ENCODE measurements at regions not wholly inside any gene's neighbourhood (a gene's known extent, or its start where the extent isn't known, plus 50 kb on each side); places are given as distances from the start of the nearest gene placed in this dataset.

DNA sequence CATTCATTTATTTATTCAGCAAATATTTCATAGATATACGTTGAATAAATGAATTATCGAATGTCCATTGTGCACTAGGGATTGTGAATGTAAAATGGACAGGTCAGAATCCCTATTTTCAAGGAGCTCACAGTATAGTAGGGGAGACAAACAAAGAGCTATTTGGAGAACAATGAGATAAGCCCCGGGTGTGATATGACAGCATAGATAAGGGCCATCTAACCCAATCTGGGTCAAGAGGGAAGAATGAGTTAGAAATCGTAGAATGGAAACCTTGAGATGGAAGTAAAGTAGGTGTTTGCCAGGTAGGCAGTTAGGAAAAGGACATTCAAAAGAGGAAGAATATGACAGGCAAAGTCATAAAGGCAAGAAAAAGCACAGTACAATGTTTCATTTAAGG lies 132.2 kb upstream of the GOLGA6L4 start:
- no peak overlapping the region for H3K27ac ChIP-seq (replicated peaks; ENCODE audit: low read length)
- DNase-seq (ENCODE audit: low spot score): no peak
- H2BK120ac ChIP-seq (ENCODE audit: low read depth, low read length): no peak overlapping the region
- H3K18ac ChIP-seq (ENCODE audit: low read length): no peak overlapping the region
- no peak overlapping the region for H3K4me3 ChIP-seq (ENCODE audit: low read length in 2 of 2)
- H3K79me1 ChIP-seq (ENCODE audit: low read depth, low read length): no peaks in the 10 kb centered on the region
- H2AFZ ChIP-seq (ENCODE audit: low read length): no peak overlapping the region
- no peak overlapping the region for H4K8ac ChIP-seq (ENCODE audit: low read depth, low read length)
- no peak overlapping the region for H3K9ac ChIP-seq (ENCODE audit: low read depth, low read length, poor library complexity)
- H2BK12ac ChIP-seq (ENCODE audit: low read length): no peak overlapping the region
- H3K4me1 ChIP-seq (ENCODE audit: control insufficient read depth in 2 of 2, insufficient read depth in 1 of 2, low read depth in 1 of 2, low read length in 2 of 2): peaks cover 0 to 4% of the 10 kb centered on the region in 2 donors
- no peak overlapping the region for H3K4me2 ChIP-seq (ENCODE audit: insufficient read depth, low read length, poor library complexity, severe bottlenecking)
- no peak overlapping the region for H3K4ac ChIP-seq (ENCODE audit: low read length)
- H3K27me3 ChIP-seq (ENCODE audit: control insufficient read depth in 3 of 3, insufficient read depth in 3 of 3, low read depth in 1 of 3, low read length in 3 of 3): no peaks in the 10 kb centered on the region
- H3K23ac ChIP-seq (ENCODE audit: low read depth, low read length, poor library complexity): no peak overlapping the region
- no CpG with 5 or more reads among the region's 4 CpGs for WGBS, 2 donors (ENCODE audit: extremely low coverage in 2 of 2, insufficient read length in 2 of 2, insufficient replicate concordance in 1 of 2)
- no peak overlapping the region for H2BK5ac ChIP-seq (ENCODE audit: low read length)
- H4K91ac ChIP-seq (ENCODE audit: low read depth, low read length, poor library complexity): no peak overlapping the region
- no peak overlapping the region for H2AK5ac ChIP-seq (ENCODE audit: low read depth, low read length)
- H3K9me3 ChIP-seq (replicated peaks in 1 of 2; ENCODE audit: control insufficient read depth in 2 of 2, insufficient read depth in 1 of 2, low read depth in 1 of 2, low read length in 2 of 2): no peaks in the 10 kb centered on the region
- H2BK15ac ChIP-seq (ENCODE audit: low read length): no peak overlapping the region
- H3K14ac ChIP-seq (ENCODE audit: low read length): no peak overlapping the region
- no peaks in the 10 kb centered on the region for H3K36me3 ChIP-seq (replicated peaks in 1 of 2; ENCODE audit: control insufficient read depth in 2 of 2, insufficient read depth in 2 of 2, low read length in 2 of 2)

DNA sequence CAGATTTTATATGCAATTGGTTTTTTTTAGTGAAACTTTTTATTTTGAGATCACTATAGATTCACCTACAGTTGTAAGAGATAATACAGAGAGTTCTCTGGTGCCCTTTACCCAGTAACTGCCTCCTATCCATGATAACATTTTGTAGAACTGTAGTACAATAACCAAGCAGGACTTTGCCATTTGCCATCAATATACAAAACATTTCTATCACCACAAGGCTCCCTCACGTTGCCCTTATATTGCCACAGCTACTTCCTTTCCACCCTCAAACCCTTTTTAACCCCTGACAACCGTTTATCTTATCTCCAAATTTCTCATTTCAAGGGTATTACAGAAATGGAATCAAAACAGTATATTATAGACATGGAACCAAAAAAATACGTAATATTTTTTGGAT lies 130.7 kb upstream of the GOLGA6L4 start:
- H3K27ac ChIP-seq (replicated peaks; ENCODE audit: low read length): no peak overlapping the region
- no peak overlapping the region for H2AK5ac ChIP-seq (ENCODE audit: low read depth, low read length)
- H3K4me2 ChIP-seq (ENCODE audit: insufficient read depth, low read length, poor library complexity, severe bottlenecking): no peak overlapping the region
- no peak for DNase-seq (ENCODE audit: low spot score)
- H4K91ac ChIP-seq (ENCODE audit: low read depth, low read length, poor library complexity): no peak overlapping the region
- H3K14ac ChIP-seq (ENCODE audit: low read length): no peak overlapping the region
- WGBS, 2 donors (ENCODE audit: extremely low coverage in 2 of 2, insufficient read length in 2 of 2, insufficient replicate concordance in 1 of 2): 100% methylated on average over 1 of the region's 3 CpGs; no CpG with 5 or more reads in 1 of the 2 donors
- no peak overlapping the region for H2BK5ac ChIP-seq (ENCODE audit: low read length)
- H3K23ac ChIP-seq (ENCODE audit: low read depth, low read length, poor library complexity): no peak overlapping the region
- H3K4me1 ChIP-seq (ENCODE audit: control insufficient read depth in 2 of 2, insufficient read depth in 1 of 2, low read depth in 1 of 2, low read length in 2 of 2): no peaks in the 10 kb centered on the region
- no peak overlapping the region for H3K4me3 ChIP-seq (ENCODE audit: low read length in 2 of 2)
- H3K36me3 ChIP-seq (replicated peaks in 1 of 2; ENCODE audit: control insufficient read depth in 2 of 2, insufficient read depth in 2 of 2, low read length in 2 of 2): no peaks in the 10 kb centered on the region
- no peak overlapping the region for H2BK15ac ChIP-seq (ENCODE audit: low read length)
- H3K79me1 ChIP-seq (ENCODE audit: low read depth, low read length): no peaks in the 10 kb centered on the region
- H3K9me3 ChIP-seq (replicated peaks in 1 of 2; ENCODE audit: control insufficient read depth in 2 of 2, insufficient read depth in 1 of 2, low read depth in 1 of 2, low read length in 2 of 2): no peaks in the 10 kb centered on the region
- no peaks in the 10 kb centered on the region for H3K27me3 ChIP-seq (ENCODE audit: control insufficient read depth in 3 of 3, insufficient read depth in 3 of 3, low read depth in 1 of 3, low read length in 3 of 3)
- no peak overlapping the region for H2BK12ac ChIP-seq (ENCODE audit: low read length)
- H4K8ac ChIP-seq (ENCODE audit: low read depth, low read length): no peak overlapping the region
- no peak overlapping the region for H2AFZ ChIP-seq (ENCODE audit: low read length)
- H2BK120ac ChIP-seq (ENCODE audit: low read depth, low read length): no peak overlapping the region
- no peak overlapping the region for H3K9ac ChIP-seq (ENCODE audit: low read depth, low read length, poor library complexity)
- H3K4ac ChIP-seq (ENCODE audit: low read length): no peak overlapping the region
- H3K18ac ChIP-seq (ENCODE audit: low read length): no peak overlapping the region

DNA sequence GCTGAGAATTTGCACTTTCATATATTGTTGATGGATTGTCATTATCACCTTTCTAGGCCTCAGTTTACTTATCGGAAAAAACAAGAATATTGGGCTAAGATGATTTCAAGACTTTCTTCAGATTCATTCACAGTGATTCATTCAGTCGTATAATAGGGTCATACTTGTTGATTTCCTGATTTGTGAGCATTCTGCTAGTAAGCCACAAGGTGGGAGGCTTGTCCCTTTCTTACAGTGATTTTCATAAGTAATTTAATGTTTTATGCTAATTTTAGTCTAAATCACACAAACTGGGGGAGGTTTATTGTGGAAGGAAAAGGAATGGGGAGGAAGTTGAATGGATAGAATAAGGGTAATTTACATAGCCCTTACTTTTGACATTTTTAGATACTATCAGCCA lies 126.8 kb upstream of the GOLGA6L4 start:
- no peak overlapping the region for H3K14ac ChIP-seq (ENCODE audit: low read length)

GRCh38 chr15:84111575-84111974 lies 124.0 kb upstream of the GOLGA6L4 start:
- Histone ChIP-seq H2AFZ (ENCODE audit: low read length) (no peak overlapping the region), H3K23ac (ENCODE audit: low read depth, low read length, poor library complexity) (no peak overlapping the region), H3K79me1 (ENCODE audit: low read depth, low read length) (no peaks in the 10 kb centered on the region), H3K4me3 (ENCODE audit: low read length in 2 of 2) (no peak overlapping the region), H3K4me2 (ENCODE audit: insufficient read depth, low read length, poor library complexity, severe bottlenecking) (no peak overlapping the region), H2AK5ac (ENCODE audit: low read depth, low read length) (no peak overlapping the region), H3K36me3 (replicated peaks in 1 of 2; ENCODE audit: control insufficient read depth in 2 of 2, insufficient read depth in 2 of 2, low read length in 2 of 2) (no peaks in the 10 kb centered on the region), H2BK15ac (ENCODE audit: low read length) (no peak overlapping the region), H4K8ac (ENCODE audit: low read depth, low read length) (no peak overlapping the region), H3K4me1 (ENCODE audit: control insufficient read depth in 2 of 2, insufficient read depth in 1 of 2, low read depth in 1 of 2, low read length in 2 of 2) (no peaks in the 10 kb centered on the region), H4K91ac (ENCODE audit: low read depth, low read length, poor library complexity) (no peak overlapping the region), H2BK5ac (ENCODE audit: low read length) (no peak overlapping the region), H3K9ac (ENCODE audit: low read depth, low read length, poor library complexity) (no peak overlapping the region), H2BK12ac (ENCODE audit: low read length) (no peak overlapping the region), H2BK120ac (ENCODE audit: low read depth, low read length) (no peak overlapping the region), H3K4ac (ENCODE audit: low read length) (no peak overlapping the region), H3K27ac (replicated peaks; ENCODE audit: low read length) (no peak overlapping the region), H3K14ac (ENCODE audit: low read length) (no peak overlapping the region), H3K9me3 (replicated peaks in 1 of 2; ENCODE audit: control insufficient read depth in 2 of 2, insufficient read depth in 1 of 2, low read depth in 1 of 2, low read length in 2 of 2) (no peaks in the 10 kb centered on the region), H3K18ac (ENCODE audit: low read length) (no peak overlapping the region), H3K27me3 (ENCODE audit: control insufficient read depth in 3 of 3, insufficient read depth in 3 of 3, low read depth in 1 of 3, low read length in 3 of 3) (no peaks in the 10 kb centered on the region)
- WGBS, 2 donors (ENCODE audit: extremely low coverage in 2 of 2, insufficient read length in 2 of 2, insufficient replicate concordance in 1 of 2): no CpG with 5 or more reads among the region's 2 CpGs
- no peak for DNase-seq (ENCODE audit: low spot score)

More for the DNA sequence above, 126.8 kb upstream of the GOLGA6L4 start:
- Histone ChIP-seq H3K4me3 (ENCODE audit: low read length in 2 of 2) (no peak overlapping the region), H2BK12ac (ENCODE audit: low read length) (no peak overlapping the region), H2BK5ac (ENCODE audit: low read length) (no peak overlapping the region), H3K4me2 (ENCODE audit: insufficient read depth, low read length, poor library complexity, severe bottlenecking) (no peak overlapping the region), H3K4me1 (ENCODE audit: control insufficient read depth in 2 of 2, insufficient read depth in 1 of 2, low read depth in 1 of 2, low read length in 2 of 2) (no peaks in the 10 kb centered on the region), H3K27me3 (ENCODE audit: control insufficient read depth in 3 of 3, insufficient read depth in 3 of 3, low read depth in 1 of 3, low read length in 3 of 3) (no peaks in the 10 kb centered on the region), H3K9ac (ENCODE audit: low read depth, low read length, poor library complexity) (no peak overlapping the region), H3K18ac (ENCODE audit: low read length) (no peak overlapping the region), H4K91ac (ENCODE audit: low read depth, low read length, poor library complexity) (no peak overlapping the region), H2BK120ac (ENCODE audit: low read depth, low read length) (no peak overlapping the region), H2BK15ac (ENCODE audit: low read length) (no peak overlapping the region), H2AK5ac (ENCODE audit: low read depth, low read length) (no peak overlapping the region), H3K79me1 (ENCODE audit: low read depth, low read length) (no peaks in the 10 kb centered on the region), H4K8ac (ENCODE audit: low read depth, low read length) (no peak overlapping the region), H3K27ac (replicated peaks; ENCODE audit: low read length) (no peak overlapping the region), H2AFZ (ENCODE audit: low read length) (no peak overlapping the region), H3K4ac (ENCODE audit: low read length) (no peak overlapping the region), H3K36me3 (replicated peaks in 1 of 2; ENCODE audit: control insufficient read depth in 2 of 2, insufficient read depth in 2 of 2, low read length in 2 of 2) (no peaks in the 10 kb centered on the region), H3K23ac (ENCODE audit: low read depth, low read length, poor library complexity) (no peak overlapping the region), H3K9me3 (replicated peaks in 1 of 2; ENCODE audit: control insufficient read depth in 2 of 2, insufficient read depth in 1 of 2, low read depth in 1 of 2, low read length in 2 of 2) (no peaks in the 10 kb centered on the region)
- WGBS, 2 donors (ENCODE audit: extremely low coverage in 2 of 2, insufficient read length in 2 of 2, insufficient replicate concordance in 1 of 2): no CpG with 5 or more reads among the region's 2 CpGs
- no peak for DNase-seq (ENCODE audit: low spot score)
